NCI-H187 (cell line): ENCODE measurements at regions not wholly inside any gene's neighbourhood (a gene's known extent, or its start where the extent isn't known, plus 50 kb on each side); places are given as distances from the start of the nearest gene placed in this dataset.

Experiments used
- DNase-seq, 2 experiments: peaks; one replicate each; lab custom pipeline; 2025; lab: John Stamatoyannopoulos, UW

- no peak for DNase-seq
These were observed 330.5 kb downstream of the BUD13 start for GRCh38 chr11:116442238-116442752.

- no peak for DNase-seq
These were observed 333.5 kb downstream of the BUD13 start for GRCh38 chr11:116439361-116439677.

- DNase-seq, result no peak
These were observed 334.0 kb downstream of the BUD13 start for GRCh38 chr11:116438651-116439360.

- no peak for DNase-seq
These were observed 337.8 kb downstream of the BUD13 start for GRCh38 chr11:116434986-116435385.

GRCh38 chr11:116432301-116432700 lies 340.5 kb downstream of the BUD13 start:
- DNase-seq, result no peak

- DNase-seq, result no peak
These were observed 340.9 kb downstream of the BUD13 start for GRCh38 chr11:116431842-116432241.

- no peak for DNase-seq
These were observed 344.2 kb downstream of the BUD13 start for GRCh38 chr11:116428638-116428975.

GRCh38 chr11:116427903-116428637 lies 344.7 kb downstream of the BUD13 start:
- DNase-seq, result no peak

- no peak for DNase-seq
These were observed 345.4 kb downstream of the BUD13 start for GRCh38 chr11:116427337-116427902.

- no peak for DNase-seq
These were observed 346.0 kb downstream of the BUD13 start for GRCh38 chr11:116426761-116427160.

GRCh38 chr11:116424615-116425261 lies 348.0 kb downstream of the BUD13 start:
- DNase-seq, result no peak

- no peak for DNase-seq
These were observed 349.7 kb downstream of the BUD13 start for GRCh38 chr11:116422956-116423600.

- DNase-seq, result no peak
These were observed 350.2 kb downstream of the BUD13 start for GRCh38 chr11:116422556-116422955.

GRCh38 chr11:116421529-116422185 lies 351.1 kb downstream of the BUD13 start:
- no peak for DNase-seq

GRCh38 chr11:116420770-116421528 lies 351.8 kb downstream of the BUD13 start:
- no peak for DNase-seq

GRCh38 chr11:116420030-116420429 lies 352.8 kb downstream of the BUD13 start:
- DNase-seq, result no peak

GRCh38 chr11:116418388-116419041 lies 354.3 kb downstream of the BUD13 start:
- no peak for DNase-seq

GRCh38 chr11:116416852-116417251 lies 355.9 kb downstream of the BUD13 start:
- DNase-seq, result no peak

GRCh38 chr11:116415095-116415494 lies 357.7 kb downstream of the BUD13 start:
- DNase-seq, result no peak

GRCh38 chr11:116414357-116414880 lies 358.4 kb downstream of the BUD13 start:
- DNase-seq, result no peak
